ENCODE measurements at regions not wholly inside any gene's neighbourhood (a gene's known extent, or its start where the extent isn't known, plus 50 kb on each side); places are given as distances from the start of the nearest gene placed in this dataset.

GRCh38 chr11:15650105-15650938, 535.6 kb downstream of the INSC start:
- no peak overlapping the region for H4K8ac ChIP-seq (replicated peaks; ENCODE audit: insufficient read length, low read depth, low read length)
- H3K18ac ChIP-seq (ENCODE audit: insufficient read length, low read depth, low read length), result peak overlapping the region; percentile 44
- no peaks in the 10 kb centered on the region for H3K23me2 ChIP-seq (ENCODE audit: insufficient read length, low read depth, low read length, poor library complexity, severe bottlenecking)
- no CpG with 5 or more reads among the region's 41 CpGs for WGBS (ENCODE audit: extremely low coverage, insufficient read length, low lambda C conversion rate)
- H2BK20ac ChIP-seq (ENCODE audit: low read depth, low read length, poor library complexity, severe bottlenecking), result no peak overlapping the region
- Mint-ChIP-seq H3K27me3 (ENCODE audit: low read depth) (peaks cover 2% of the 10 kb centered on the region; the same call in 1 of the 2 replicates), H3K4me1 (peaks cover 9 to 20% of the 10 kb centered on the region in 2 experiments), H3K4me3 (peak overlapping the region in 1 of 2 experiments; percentile 46; a peak in 2 of 5 replicates), H3K27ac (peak overlapping the region in 1 of 3 experiments; percentile 72; a peak in 1 of 7 replicates), H3K36me3 (ENCODE audit: insufficient read depth in 1 of 3, low read depth in 3 of 3) (no peaks in the 10 kb centered on the region), H3K9me3 (no peaks in the 10 kb centered on the region; a peak in 1 of 5 replicates)
- peak; percentile 97 for TF ChIP-seq CTCF (conservative IDR thresholded peaks at IDR 0.05)
- peak overlapping the region; percentile 8 for H3K4me2 ChIP-seq (ENCODE audit: insufficient read depth, insufficient read length, low read length)
- no peak overlapping the region for H2BK120ac ChIP-seq (ENCODE audit: low read depth, low read length, poor library complexity, severe bottlenecking)
- no peaks in the 10 kb centered on the region for H3K79me2 ChIP-seq (ENCODE audit: insufficient read depth, low read length)
- no peak overlapping the region for H3K9ac ChIP-seq (ENCODE audit: extremely low read depth, insufficient read length, low read length)
- H4K91ac ChIP-seq (ENCODE audit: insufficient read length, low read depth, low read length), result no peak overlapping the region
- no peak overlapping the region for H2BK15ac ChIP-seq (ENCODE audit: low read depth, low read length)
- H3K9me3 ChIP-seq (ENCODE audit: control insufficient read depth, low read depth, low read length), result no peaks in the 10 kb centered on the region
- H3K14ac ChIP-seq (ENCODE audit: insufficient read depth, low read length), result no peak overlapping the region
- H3K4ac ChIP-seq (ENCODE audit: low read depth, low read length), result no peak overlapping the region
- no peak overlapping the region for H3K27ac ChIP-seq (ENCODE audit: insufficient read length, low read depth, low read length)
- H2BK12ac ChIP-seq (ENCODE audit: insufficient read length, low read depth, low read length), result no peak overlapping the region
- no peaks in the 10 kb centered on the region for H4K20me1 ChIP-seq (ENCODE audit: control insufficient read depth, insufficient read depth, insufficient read length)
- no peak overlapping the region for H2AFZ ChIP-seq (ENCODE audit: low read length)
- no peak overlapping the region for H2AK5ac ChIP-seq (ENCODE audit: insufficient read length, low read length)
- no peak overlapping the region for H4K5ac ChIP-seq (ENCODE audit: insufficient read length, low read depth, low read length)
- H3T11ph ChIP-seq (ENCODE audit: low read length), result no peak overlapping the region
- H3K56ac ChIP-seq (ENCODE audit: insufficient read length, low read depth, low read length), result no peak overlapping the region
- H2BK5ac ChIP-seq (ENCODE audit: insufficient read length, low read length), result no peak overlapping the region
- H3K27me3 ChIP-seq (ENCODE audit: insufficient read depth, low read length), result no peaks in the 10 kb centered on the region
- DNase-seq, result peak; percentile 96
- H3K4me1 ChIP-seq (ENCODE audit: insufficient read depth, low read length), result no peaks in the 10 kb centered on the region; the same call in 1 of the 2 replicates
- H3K23ac ChIP-seq (ENCODE audit: insufficient read length, low read depth, low read length), result no peak overlapping the region
- no peaks in the 10 kb centered on the region for H3K79me1 ChIP-seq (ENCODE audit: insufficient read depth, low read depth, low read length, poor library complexity, severe bottlenecking)

Data from H9 (cell line).